WI38 (cell line): ENCODE measurements at regions not wholly inside any gene's neighbourhood (a gene's known extent, or its start where the extent isn't known, plus 50 kb on each side); places are given as distances from the start of the nearest gene placed in this dataset.

Source experiments
- H3K4me3 ChIP-seq: 2 replicates; pipeline ENCODE4 v1.5.1; 2011; ENCODE audit warnings: low read depth, mild to moderate bottlenecking, control low read depth, low read length
- CTCF ChIP-seq: IDR thresholded peaks from 2 replicates; pipeline ENCODE4 v1.5.1; 2012; ENCODE audit warnings: low read depth, mild to moderate bottlenecking, control low read depth, low read length

GRCh38 chr14:99099051-99099787 is 172.8 kb downstream of the BCL11B start:
- TF ChIP-seq CTCF = no peak
- no peak overlapping the region for H3K4me3 ChIP-seq

- TF ChIP-seq CTCF = no peak
- no peak overlapping the region for H3K4me3 ChIP-seq
Measured at GRCh38 chr14:99100497-99101270, 171.3 kb downstream of the BCL11B start.

- no peak overlapping the region for H3K4me3 ChIP-seq
- TF ChIP-seq CTCF = no peak
Measured at GRCh38 chr14:99101855-99102461, 170.0 kb downstream of the BCL11B start.

- H3K4me3 ChIP-seq = no peak overlapping the region
- TF ChIP-seq CTCF = no peak
Measured at GRCh38 chr14:99116741-99117295, 155.2 kb downstream of the BCL11B start.

GRCh38 chr14:99117671-99118045 is 154.3 kb downstream of the BCL11B start:
- H3K4me3 ChIP-seq = no peak overlapping the region
- no peak for TF ChIP-seq CTCF

GRCh38 chr14:99118046-99118721 is 153.8 kb downstream of the BCL11B start:
- H3K4me3 ChIP-seq = no peak overlapping the region
- no peak for TF ChIP-seq CTCF
